GM21447 (cell line): ENCODE measurements at regions not wholly inside any gene's neighbourhood (a gene's known extent, or its start where the extent isn't known, plus 50 kb on each side); places are given as distances from the start of the nearest gene placed in this dataset.

ENCODE experiments used
- ATAC-seq: cut with Tn5 transposase; IDR thresholded peaks from one replicate; pipeline ENCODE4 v1.9.1; 2021; ENCODE audit not compliant: unreplicated experiment

DNA sequence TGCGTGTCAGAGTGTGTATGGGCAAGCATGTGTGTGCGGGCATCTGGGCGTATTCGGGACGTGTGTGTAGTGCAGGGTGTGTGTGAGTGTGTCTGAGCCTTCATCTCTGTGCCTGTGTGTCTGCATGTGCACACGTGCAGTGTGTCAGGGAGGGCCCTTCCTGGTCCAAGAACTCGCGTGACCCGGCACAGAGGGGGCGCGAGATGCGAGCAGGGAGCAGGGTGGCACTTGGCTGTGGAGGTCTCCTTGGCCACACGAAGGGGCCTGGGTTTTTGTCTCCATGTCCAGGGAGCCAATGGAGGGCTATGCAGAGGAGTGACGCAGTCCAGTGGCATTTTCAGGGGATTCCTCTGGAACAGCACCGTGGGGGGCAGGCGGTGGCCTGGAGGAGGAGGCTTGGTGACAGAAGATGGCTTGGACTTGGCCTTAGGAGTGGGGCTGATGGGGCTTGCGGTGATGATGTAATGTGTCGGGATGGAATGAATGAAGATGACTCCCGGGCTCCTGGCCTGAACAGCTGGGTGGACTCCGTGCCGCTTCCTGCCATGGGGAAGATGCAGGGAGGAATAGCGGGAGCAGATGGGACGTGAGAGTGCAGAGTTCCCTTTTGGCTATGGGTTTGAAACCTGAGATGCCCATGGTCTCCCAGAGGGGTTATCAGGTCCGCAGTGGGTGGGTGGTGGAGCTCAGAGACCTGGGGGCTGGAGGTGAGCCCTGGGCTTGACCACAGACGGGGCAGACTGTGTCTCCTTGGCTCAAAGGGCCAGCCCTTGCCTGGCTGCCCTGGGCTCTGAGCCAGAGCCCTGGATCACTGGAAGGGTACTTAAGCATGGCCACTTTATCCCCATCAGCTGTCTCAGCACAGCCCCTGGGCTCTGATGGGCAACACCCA lies 208.3 kb downstream of the PHETA1 start:
- no peak for ATAC-seq

DNA sequence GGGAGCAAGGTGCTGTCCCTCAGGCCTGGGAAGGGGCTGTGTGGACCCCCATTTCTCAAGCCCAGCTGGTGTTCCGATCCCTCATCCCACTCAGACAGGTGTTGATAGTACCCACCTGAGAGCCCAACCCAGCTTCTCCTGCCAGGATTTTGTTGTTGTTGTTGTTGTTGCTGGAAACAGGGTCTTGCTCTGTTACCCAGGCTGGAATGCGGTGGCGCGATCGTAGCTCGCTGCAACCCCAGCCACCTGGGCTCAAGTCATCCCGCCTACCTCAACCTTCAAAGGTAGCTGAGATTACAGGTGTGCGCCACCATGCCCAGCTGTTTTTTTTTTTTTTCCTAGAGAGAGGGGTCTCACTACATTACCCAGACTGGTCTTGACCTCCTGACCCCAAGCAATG lies 209.9 kb downstream of the PHETA1 start:
- ATAC-seq: no peak

DNA sequence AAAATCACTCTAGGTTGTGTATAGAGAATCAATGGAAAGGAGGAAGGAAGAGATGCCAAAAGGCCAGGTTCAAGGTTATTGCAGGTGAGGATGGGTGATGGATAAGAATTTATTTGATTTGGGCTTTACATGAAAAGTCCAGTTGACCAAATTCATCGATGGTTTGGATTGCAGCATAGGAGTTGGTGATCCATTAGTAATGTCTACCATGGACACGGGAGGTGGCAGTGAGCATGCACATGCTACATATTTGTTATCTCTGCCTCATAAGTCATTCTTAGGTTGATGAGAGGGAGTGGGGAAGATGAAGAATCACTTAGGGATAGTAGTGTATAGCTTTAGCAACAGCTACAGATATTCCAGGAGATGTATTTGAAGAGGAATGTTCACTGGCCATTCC lies 211.4 kb downstream of the PHETA1 start:
- no peak for ATAC-seq

- ATAC-seq: no peak
Observed at GRCh38 chr12:111156304-111156703, 212.6 kb downstream of the PHETA1 start.

DNA sequence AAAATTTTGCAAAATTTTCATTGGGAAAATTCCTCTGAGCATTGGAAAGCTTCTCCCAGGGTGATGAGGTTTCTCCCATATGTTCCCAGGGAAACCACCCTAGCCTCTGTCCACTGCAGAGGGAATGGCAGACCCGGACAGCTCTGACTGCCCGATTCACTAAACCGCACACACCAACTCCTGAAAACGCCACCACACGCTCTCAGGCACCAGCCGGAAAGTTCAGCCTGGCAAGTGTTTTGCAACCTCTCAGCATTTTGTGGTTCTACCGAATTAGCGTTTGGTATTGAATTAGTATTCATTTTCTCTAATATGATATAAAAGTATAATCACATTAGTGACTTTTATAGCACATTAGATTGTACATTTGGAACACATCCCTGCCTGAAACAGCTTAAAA lies 213.4 kb downstream of the PHETA1 start:
- no peak for ATAC-seq

- ATAC-seq: no peak
Observed at GRCh38 chr12:111155020-111155419, 213.9 kb downstream of the PHETA1 start.

- ATAC-seq: no peak
Observed at GRCh38 chr12:111154147-111154834, 214.6 kb downstream of the PHETA1 start.

- ATAC-seq: no peak
Observed at GRCh38 chr12:111152561-111152960, 216.3 kb downstream of the PHETA1 start.

GRCh38 chr12:111150921-111151840 lies 217.7 kb downstream of the PHETA1 start:
- no peak for ATAC-seq

DNA sequence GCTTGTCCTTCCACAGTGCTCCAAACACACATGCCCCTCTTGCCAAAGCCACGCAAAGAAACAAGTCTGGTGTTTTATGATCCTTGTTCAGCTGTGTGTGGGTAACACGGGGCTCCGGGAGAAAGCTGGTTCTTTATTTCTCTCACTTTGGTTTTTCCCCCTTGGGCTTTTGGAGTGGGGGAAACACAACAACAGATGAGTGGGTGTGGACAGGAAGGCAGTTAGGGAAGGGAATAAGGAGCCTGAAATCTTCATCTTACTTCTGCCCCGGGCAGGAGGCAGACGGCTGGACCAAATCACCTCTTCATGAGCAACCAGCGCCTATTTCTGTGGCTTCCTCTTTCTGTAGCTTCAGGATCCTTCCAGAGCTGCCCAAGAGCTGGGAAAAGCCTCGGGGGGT lies 218.5 kb downstream of the PHETA1 start:
- ATAC-seq: no peak

DNA sequence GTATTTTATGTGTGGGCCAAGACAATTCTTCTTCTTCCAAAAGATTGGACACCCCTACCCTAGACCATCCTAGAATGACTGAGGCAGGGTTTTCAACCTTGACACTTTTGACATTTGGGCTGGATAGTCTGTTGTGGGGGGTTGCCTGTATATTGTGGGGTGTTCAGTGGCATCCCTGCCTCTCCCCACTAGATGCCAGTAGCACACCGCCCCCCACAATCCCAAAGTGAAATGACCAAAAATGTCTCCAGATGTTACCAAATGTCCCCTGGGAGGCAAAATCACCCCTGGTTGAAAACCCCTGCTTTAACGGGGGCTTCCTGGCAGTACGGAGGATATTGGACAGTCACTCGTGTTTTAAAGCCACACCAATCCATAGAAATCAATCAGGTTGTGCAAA lies 219.6 kb downstream of the PHETA1 start:
- no peak for ATAC-seq

DNA sequence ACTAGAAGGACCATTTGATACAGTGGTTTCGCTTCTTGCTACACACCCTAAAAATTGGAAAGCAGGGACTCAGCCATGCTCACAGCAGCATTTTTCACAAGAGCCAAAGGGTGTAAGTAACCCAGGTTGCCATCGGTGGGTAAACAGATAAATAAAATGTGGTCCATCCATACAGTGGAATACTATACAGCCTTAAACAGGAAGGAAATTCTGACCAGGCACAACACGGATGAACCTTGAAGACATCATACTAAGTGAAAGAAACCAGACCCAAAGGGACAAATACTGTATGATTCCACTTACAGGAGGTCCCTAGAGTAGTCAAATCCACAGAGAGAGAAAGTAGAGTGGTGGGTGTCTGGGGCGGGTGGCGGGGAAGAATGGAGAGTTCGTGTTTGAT lies 220.9 kb downstream of the PHETA1 start:
- no peak for ATAC-seq

DNA sequence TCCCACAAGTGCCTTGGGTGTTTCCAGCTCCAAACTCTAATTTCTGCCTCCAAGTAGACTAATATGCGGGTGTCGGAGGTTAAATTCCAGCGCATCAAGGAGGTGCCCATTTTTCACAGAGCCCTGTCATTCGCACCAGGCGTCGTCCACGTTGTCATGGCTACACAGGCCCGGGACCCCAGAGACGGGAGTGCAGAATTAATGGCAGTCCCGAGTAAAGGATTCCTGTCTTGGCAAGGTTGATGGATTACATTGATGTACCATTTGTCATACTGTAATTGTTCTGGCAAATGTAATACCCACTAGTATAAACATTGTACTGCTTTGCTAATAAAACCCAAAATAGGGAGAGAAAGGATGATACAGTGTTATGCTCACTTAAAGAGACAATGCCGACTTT lies 222.9 kb upstream of the MYL2 start:
- ATAC-seq: no peak

GRCh38 chr12:111141205-111141604 lies 220.8 kb upstream of the MYL2 start:
- no peak for ATAC-seq

- ATAC-seq: no peak
Observed at GRCh38 chr12:111138016-111138415, 217.6 kb upstream of the MYL2 start.

- no peak for ATAC-seq
Observed at GRCh38 chr12:111135293-111135832, 215.0 kb upstream of the MYL2 start.

DNA sequence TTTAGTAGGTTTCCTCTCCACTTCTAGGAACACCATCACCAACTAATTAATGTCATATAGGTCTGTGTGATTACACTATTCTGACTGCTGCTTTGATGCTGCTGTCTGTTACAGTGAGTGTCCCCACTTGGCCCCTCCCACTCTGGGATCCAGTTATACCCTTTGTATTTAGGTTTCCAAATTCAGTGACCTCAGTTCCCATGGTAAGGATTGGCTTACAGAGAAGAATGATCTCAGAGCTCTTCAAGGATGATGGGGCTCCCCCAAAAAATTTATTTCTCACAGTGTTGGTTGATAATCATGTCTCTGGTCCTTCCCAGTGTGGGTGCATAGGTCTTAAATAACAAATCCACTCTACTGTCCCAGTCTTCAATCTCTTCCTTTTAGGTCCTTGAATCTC lies 210.0 kb upstream of the MYL2 start:
- ATAC-seq: no peak

DNA sequence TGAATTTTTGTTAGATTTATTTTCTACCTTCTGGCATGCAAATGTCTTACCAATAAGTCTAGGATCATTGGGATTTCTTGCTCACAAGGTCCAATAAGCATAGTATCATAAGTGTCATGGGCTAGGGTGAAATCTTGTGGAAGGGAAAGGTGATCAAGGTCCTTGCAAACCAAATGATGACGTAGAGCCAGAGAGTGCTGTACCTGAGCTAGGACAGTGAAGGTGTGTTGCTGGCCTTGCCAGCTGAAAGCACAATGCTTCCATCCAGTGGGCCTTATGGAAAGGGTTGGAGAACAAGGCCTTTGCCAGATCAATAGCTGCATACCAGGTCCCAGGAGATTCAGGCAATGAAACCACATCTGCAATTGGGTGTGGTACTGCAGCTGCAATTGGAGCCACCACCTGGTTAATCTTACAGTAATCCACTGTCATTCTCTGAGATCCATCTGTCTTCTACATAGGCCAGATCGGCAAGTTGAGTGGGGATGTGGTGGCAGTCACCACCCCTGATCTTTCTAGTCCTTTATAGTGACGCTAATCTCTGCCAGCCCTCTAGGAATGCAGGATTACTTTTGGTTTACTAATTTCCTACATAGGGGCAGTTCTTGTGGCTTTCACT lies 208.9 kb upstream of the MYL2 start:
- ATAC-seq: no peak

- ATAC-seq: no peak
Observed at GRCh38 chr12:111126331-111126730, 206.0 kb upstream of the MYL2 start.

DNA sequence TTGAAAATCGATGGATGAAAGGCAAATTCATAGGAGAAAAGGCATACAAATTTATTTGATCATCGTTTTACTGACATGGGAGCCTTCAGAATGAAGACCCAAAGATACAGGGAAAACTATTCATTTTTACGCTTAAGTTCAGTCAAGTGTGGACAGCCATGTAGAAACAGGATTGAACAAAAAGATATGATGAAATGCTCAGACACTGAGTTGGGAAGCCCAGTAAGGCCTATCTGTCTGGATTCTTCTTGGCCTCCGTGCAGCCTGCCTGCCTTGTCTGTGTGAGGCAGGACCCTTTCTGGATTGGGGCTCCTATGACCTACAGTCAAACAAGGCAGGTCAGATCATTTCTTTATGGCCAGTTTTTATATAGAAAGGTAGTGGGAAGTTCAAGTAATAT lies 203.8 kb upstream of the MYL2 start:
- ATAC-seq: no peak

- ATAC-seq: no peak
Observed at GRCh38 chr12:111123390-111123789, 203.0 kb upstream of the MYL2 start.
